Nephron progenitor cell (in vitro differentiated cells): ENCODE measurements at regions not wholly inside any gene's neighbourhood (a gene's known extent, or its start where the extent isn't known, plus 50 kb on each side); places are given as distances from the start of the nearest gene placed in this dataset.
A peak's percentile ranks its signal among the peaks of the same experiment; 100 is the strongest.

Experiments
- DNase-seq: peaks from one replicate; pipeline ENCODE4 v3.0.0; 2021
- H3K27ac Mint-ChIP-seq: 2 replicates; pipeline ENCODE4 v1.8.0; 2021; ENCODE audit warnings: mild to moderate bottlenecking, moderate library complexity, mixed read lengths
- H3K27me3 Mint-ChIP-seq: 2 replicates; pipeline ENCODE4 v1.8.0; 2021; ENCODE audit warnings: mild to moderate bottlenecking, low read depth, mixed read lengths; ENCODE audit not compliant: poor library complexity
- H3K36me3 Mint-ChIP-seq: 2 replicates; pipeline ENCODE4 v1.8.0; 2021; ENCODE audit warnings: low read depth, mixed read lengths
- H3K4me1 Mint-ChIP-seq: 2 replicates; pipeline ENCODE4 v1.8.0; 2021; ENCODE audit warnings: mixed read lengths
- H3K4me3 Mint-ChIP-seq: 2 replicates; pipeline ENCODE4 v1.8.0; 2021; ENCODE audit warnings: mild to moderate bottlenecking, moderate library complexity, mixed read lengths
- H3K9me3 Mint-ChIP-seq: 2 replicates; pipeline ENCODE4 v1.8.0; 2021; ENCODE audit warnings: mild to moderate bottlenecking, moderate library complexity, mixed read lengths
- CTCF ChIP-seq: fragments of 200-600 bp; sonication (generic); IDR thresholded peaks from 2 replicates; pipeline ENCODE4 v1.5.0; 2021; ENCODE audit warnings: antibody characterized with exemption

GRCh38 chr16:5509794-5510193 lies 412.2 kb upstream of the EEF2KMT start:
- no peak for DNase-seq
- H3K4me1 Mint-ChIP-seq: peaks cover 64% of the 10 kb centered on the region
- no peak overlapping the region for H3K27ac Mint-ChIP-seq
- no peaks in the 10 kb centered on the region for H3K36me3 Mint-ChIP-seq
- no peak for TF ChIP-seq CTCF
- H3K4me3 Mint-ChIP-seq: no peak overlapping the region
- peaks cover 22% of the 10 kb centered on the region for H3K27me3 Mint-ChIP-seq
- H3K9me3 Mint-ChIP-seq: peaks cover 9% of the 10 kb centered on the region

- H3K9me3 Mint-ChIP-seq: peaks cover 4% of the 10 kb centered on the region
- DNase-seq: no peak
Observed at GRCh38 chr16:5509336-5509735, 411.7 kb upstream of the EEF2KMT start.

GRCh38 chr16:5508371-5508770 lies 410.8 kb upstream of the EEF2KMT start:
- H3K4me1 Mint-ChIP-seq: peaks cover 78% of the 10 kb centered on the region
- no peaks in the 10 kb centered on the region for H3K9me3 Mint-ChIP-seq
- H3K27me3 Mint-ChIP-seq: peaks cover 26% of the 10 kb centered on the region
- TF ChIP-seq CTCF: no peak
- no peak overlapping the region for H3K4me3 Mint-ChIP-seq
- no peak for DNase-seq
- H3K36me3 Mint-ChIP-seq: no peaks in the 10 kb centered on the region
- no peak overlapping the region for H3K27ac Mint-ChIP-seq

More at GRCh38 chr16:5509336-5509735, 411.7 kb upstream of the EEF2KMT start:
- TF ChIP-seq CTCF: no peak
- Mint-ChIP-seq H3K4me3 (no peak overlapping the region), H3K27ac (no peak overlapping the region), H3K4me1 (peaks cover 68% of the 10 kb centered on the region), H3K27me3 (peaks cover 26% of the 10 kb centered on the region), H3K36me3 (no peaks in the 10 kb centered on the region)

- TF ChIP-seq CTCF: no peak
- H3K4me1 Mint-ChIP-seq: peaks cover 64% of the 10 kb centered on the region
- DNase-seq: no peak
- H3K27me3 Mint-ChIP-seq: peaks cover 27% of the 10 kb centered on the region
- H3K36me3 Mint-ChIP-seq: no peaks in the 10 kb centered on the region
- no peaks in the 10 kb centered on the region for H3K9me3 Mint-ChIP-seq
- H3K4me3 Mint-ChIP-seq: peak overlapping the region; percentile 12
- peak overlapping the region; percentile 40 for H3K27ac Mint-ChIP-seq
Observed at GRCh38 chr16:5506021-5506420, 408.4 kb upstream of the EEF2KMT start.

- no peaks in the 10 kb centered on the region for H3K9me3 Mint-ChIP-seq
- DNase-seq: no peak
- peaks cover 25% of the 10 kb centered on the region for H3K27me3 Mint-ChIP-seq
- TF ChIP-seq CTCF: no peak
- H3K27ac Mint-ChIP-seq: no peak overlapping the region
- no peaks in the 10 kb centered on the region for H3K36me3 Mint-ChIP-seq
- no peak overlapping the region for H3K4me3 Mint-ChIP-seq
- peaks cover 61% of the 10 kb centered on the region for H3K4me1 Mint-ChIP-seq
Observed at GRCh38 chr16:5505091-5505887, 407.7 kb upstream of the EEF2KMT start.
